ENCODE measurements at regions not wholly inside any gene's neighbourhood (a gene's known extent, or its start where the extent isn't known, plus 50 kb on each side); places are given as distances from the start of the nearest gene placed in this dataset.
"Not testable (repeated sequence)": the region's sequence is repeated elsewhere in the genome, so short reads cannot be mapped to it uniquely, and the experiment has no call there.

GRCh38 chr4:158963282-158963681 lies 139.6 kb upstream of the RAPGEF2 start:
- not testable (repeated sequence) for TF ChIP-seq POLR2A, CTCF, POLR2AphosphoS5 (IDR thresholded peaks at IDR 0.05)
